NCI-H524 treated with DMSO at 0.1 percent for 48 hours (cell line): ENCODE measurements at regions not wholly inside any gene's neighbourhood (a gene's known extent, or its start where the extent isn't known, plus 50 kb on each side); places are given as distances from the start of the nearest gene placed in this dataset.

Experiments used
- DNase-seq: peaks from one replicate; lab custom pipeline; 2025; lab: John Stamatoyannopoulos, UW

DNA sequence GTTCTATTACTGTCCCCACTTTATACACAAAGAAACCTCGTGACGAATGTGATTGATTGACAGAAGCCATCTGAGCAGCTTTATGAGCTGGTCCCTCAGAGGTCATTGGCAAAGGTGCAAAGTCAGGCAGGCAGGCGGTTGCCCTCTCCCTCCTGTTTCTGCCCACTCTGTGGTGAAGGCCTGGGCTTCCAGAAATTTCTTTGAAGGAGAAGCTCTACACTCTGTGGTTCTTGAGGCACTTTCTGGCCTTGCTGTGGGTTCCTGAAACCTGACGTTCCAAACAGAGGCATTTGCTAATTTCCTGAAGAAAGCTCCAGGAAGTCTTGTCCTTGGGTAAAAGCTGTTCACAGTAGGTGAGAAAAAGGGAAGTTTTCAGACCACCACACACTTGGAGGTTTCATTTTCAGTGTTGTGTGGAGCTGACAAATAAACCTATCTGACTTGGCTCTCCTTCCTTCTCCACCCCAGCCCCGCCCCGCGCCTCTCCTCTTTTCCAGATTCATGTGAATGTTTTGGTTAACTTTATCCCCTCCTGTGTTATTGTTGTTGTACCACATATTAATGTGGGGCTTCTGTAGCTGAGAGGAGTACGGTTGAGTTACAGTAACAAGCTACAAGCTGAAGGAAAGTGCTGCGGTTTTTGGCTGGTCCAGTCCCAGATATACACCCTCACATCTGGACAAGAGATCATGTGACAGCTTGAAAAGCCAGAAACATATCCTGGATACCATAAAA, 274.1 kb downstream of the CLIC5 start:
- no peak for DNase-seq

- DNase-seq: no peak
Measured at GRCh38 chr6:45739058-45739457, 276.6 kb downstream of the CLIC5 start.

DNA sequence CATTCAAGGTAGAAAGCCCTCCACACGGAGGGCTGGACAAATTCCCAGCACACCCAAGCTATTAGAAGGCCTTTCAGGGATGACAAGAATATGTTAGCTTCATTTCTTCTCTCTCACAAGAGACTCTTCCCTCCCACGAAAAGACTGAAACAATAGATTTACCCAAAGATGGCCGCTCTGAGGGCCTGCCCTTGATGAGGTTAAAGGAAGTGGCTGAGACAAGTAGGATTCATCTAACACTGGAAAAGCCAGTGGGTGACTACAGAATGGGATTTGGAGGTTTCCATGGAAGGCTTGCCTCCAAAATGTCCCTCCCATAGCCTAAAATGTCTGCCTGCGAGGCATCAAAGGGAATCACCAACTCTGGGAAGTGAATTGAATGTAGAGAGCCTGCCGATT, 277.6 kb downstream of the CLIC5 start:
- DNase-seq: no peak

- no peak for DNase-seq
Measured at GRCh38 chr6:45737331-45738056, 278.2 kb downstream of the CLIC5 start.

- DNase-seq: no peak
Measured at GRCh38 chr6:45736134-45736533, 279.5 kb downstream of the CLIC5 start.

DNA sequence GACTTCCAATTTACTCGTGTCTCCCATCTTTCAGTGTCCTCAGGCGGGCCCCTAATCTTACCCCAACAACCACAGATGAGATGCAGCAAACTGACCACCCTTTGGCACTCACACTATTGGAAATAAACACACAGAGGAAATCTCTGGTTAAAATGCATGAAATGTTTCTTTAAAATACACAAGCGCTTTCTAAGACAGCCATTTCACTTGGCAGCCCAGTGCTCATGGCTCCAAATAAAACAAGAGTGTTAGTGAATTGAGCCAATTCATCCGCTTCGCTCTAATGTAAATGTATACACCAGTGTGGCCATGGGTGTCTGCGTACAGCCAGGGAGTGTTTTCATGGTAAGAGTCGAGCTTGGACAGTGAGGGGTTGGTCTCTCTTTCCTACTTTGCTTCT, 282.9 kb downstream of the CLIC5 start:
- DNase-seq: no peak

- DNase-seq: no peak
Measured at GRCh38 chr6:45730232-45730631, 285.4 kb downstream of the CLIC5 start.

DNA sequence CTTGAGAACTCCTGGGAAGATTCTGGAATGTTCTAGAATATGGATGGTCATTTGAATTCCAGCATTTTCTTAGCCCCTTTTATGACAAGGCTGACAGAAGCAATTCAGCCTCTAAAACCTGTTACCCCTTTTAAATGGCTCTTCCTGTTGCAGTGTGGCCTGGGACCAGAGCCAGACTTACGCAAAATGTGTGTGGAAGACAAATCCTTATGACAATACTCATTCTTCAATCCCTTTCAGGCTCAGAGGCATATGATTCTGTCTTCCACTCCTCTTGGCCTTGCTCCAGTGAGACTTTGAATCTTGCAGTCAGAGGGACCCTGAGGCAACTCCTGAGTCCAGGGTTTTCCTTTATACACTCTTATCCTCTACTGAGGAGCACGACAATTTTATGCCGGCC, 287.0 kb downstream of the CLIC5 start:
- DNase-seq: no peak

GRCh38 chr6:45727819-45728449, 287.7 kb downstream of the CLIC5 start:
- DNase-seq: no peak

GRCh38 chr6:45727228-45727627, 288.4 kb downstream of the CLIC5 start:
- no peak for DNase-seq

DNA sequence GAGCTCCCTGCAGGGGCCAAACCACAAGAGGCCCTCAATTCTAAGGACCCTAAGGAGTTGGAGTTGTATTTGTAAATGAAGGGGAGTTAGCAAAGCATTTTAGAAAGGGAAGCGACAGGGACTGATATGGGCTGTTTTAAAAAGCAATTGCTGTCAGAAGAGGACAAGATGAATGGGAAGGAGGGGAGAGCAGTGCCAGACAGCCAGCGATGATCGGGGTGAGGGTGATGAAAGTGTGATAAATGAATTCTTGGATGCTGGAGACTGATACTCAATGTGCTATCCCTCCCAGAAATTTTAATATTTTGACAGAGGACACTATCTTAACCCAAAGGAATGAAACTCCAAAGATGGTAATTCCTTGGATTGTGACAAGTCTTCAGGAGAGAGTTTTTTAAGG, 289.2 kb downstream of the CLIC5 start:
- no peak for DNase-seq

DNA sequence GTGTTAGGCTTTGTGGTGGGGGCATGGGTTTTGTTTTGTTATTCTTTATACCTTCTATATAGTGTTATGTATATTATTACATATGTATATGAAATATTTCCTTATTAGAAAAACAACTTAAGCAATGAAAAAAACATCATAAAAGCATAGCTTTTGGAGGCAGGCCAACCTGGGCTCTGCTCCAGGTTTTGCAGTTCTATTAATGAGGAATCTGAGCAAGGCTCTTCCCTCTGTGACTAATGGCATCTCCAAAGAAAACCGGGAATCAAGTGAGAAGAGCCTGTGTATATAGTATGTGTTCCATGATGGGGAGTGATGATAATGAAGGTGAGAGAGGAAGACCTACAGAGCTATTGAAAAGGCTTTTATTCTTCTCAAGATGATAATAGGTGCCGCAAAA, 291.1 kb downstream of the CLIC5 start:
- no peak for DNase-seq

DNA sequence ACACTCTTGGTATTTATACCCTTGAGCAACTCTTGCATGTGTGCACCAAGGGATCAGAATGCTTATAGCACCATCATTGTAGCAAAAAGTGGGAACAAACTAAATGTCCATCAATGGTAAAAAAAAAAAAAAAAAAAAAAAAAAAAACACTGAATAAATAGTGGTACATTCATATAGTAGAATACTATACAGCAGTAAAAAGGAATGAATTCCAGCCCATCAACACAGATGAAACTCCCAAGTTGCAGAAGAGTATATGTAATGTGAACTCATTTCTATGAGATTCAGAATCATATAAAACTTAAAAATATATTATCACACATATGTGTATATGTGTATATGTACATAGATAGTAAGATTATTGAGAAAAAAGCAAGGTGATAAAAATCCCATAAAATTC, 291.6 kb downstream of the CLIC5 start:
- no peak for DNase-seq

DNA sequence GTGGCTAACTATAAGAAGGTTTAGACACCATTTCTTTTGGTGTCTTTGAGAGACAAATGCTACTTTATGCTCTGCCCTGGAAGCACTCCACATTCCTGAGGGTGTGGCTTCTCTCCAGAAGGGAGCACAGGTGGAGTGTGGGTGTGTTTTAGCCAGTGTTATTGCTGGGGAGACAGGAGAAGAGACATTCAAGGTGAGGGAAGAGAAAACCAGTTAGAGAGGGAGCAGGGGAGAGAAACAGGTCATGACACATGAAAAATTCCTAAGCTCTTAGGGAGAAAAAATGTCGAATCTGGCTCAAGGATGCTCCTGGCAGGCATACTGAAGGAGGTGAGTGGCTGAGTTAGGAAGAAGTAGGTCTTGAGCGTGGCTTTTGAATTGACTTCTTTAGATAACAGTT, 292.8 kb downstream of the CLIC5 start:
- no peak for DNase-seq

DNA sequence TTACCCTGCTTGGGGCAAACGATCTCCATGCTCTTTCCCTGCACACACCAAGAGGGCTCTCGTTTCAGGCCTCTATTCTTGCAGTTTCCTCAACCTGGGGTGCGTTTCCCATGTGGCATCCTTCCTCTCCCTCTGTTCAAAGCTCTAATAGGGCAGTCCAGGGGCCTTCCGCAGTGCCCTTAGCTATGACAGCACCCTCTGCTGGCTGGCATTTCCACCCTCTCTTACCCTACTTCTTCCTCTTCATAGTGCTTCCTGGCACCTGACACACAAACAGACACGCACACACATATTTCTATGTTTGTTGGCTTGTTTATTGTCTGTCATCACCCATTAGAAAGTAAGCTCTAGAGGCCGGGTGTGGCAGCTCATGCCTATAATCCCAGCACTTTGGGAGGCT, 294.0 kb downstream of the CLIC5 start:
- no peak for DNase-seq

GRCh38 chr6:45718871-45719270, 296.8 kb downstream of the CLIC5 start:
- DNase-seq: no peak

GRCh38 chr6:45718131-45718530, 297.5 kb downstream of the CLIC5 start:
- no peak for DNase-seq

DNA sequence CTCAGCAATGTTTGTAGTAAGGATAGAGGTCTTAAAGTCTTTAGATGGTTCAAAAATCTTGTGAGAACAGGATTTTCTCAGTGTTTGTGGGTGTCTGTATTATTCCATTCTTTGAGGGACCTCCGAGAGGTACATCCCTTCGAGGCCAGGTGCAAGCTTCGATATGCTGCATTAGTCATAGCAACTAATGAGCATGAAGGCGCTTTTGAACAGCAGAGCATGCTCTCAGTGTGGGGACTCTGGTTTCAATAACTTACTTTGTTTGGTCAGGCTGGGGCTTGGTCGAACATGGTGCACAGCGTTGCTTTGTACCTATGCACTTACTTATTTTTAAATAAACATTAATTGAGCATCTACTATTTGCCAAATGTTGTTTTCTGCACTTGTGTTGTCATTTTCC, 297.9 kb downstream of the CLIC5 start:
- no peak for DNase-seq

- DNase-seq: no peak
Measured at GRCh38 chr6:45717027-45717426, 298.6 kb downstream of the CLIC5 start.

- DNase-seq: no peak
Measured at GRCh38 chr6:45715508-45715803, 300.2 kb downstream of the CLIC5 start.

DNA sequence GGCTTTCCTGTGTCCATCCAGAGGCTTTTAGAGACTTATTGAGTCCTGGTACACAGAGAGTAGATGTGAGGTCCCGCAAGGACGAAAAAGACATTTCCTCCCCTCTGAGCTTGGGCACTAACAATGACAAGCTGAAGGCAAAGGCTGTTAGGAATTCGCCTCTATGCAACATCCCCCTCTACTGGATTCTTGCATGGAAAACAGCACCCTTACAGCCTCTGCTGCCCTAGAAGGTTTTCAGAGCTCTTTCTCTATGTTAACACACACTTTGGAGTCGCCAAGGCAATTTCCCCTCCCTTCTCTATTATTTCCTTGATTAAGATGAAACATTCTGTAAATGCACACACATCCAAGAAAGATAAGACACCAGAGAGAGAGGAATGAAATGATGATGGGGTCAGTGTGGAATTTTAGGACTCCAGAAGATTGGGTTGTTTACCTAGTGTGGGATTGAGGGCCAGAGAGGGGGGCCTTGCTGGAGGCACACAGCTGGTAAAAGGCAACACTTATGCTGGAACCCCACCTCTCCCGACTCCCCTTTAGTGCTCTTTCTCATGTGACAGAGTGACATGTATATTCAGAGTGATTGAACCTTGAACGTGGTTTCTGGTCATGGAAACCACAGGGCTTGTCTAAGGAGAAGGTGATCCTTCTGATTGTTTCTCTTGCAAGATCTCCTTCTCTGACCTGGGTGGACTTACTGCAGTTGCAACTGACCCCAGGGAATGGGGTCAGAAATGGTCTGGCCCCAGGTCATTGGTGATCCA, 300.7 kb downstream of the CLIC5 start:
- DNase-seq: no peak

- DNase-seq: no peak
Measured at GRCh38 chr6:45714006-45714730, 301.5 kb downstream of the CLIC5 start.
